Heart right ventricle (tissue), 16 donors: ENCODE measurements at regions not wholly inside any gene's neighbourhood (a gene's known extent, or its start where the extent isn't known, plus 50 kb on each side); places are given as distances from the start of the nearest gene placed in this dataset.

ENCODE experiments used
- ATAC-seq, 8 donors: fragments of 200-7000 bp; cut with Tn5 transposase; one replicate each; pipeline ENCODE4 v1.9.1; 2020; ENCODE audit warnings: mild to moderate bottlenecking in 8 of 8, moderate library complexity in 8 of 8, moderate number of reproducible peaks in 1 of 8
- DNase-seq, 2 donors: peaks; one replicate each; pipeline ENCODE4 v3.0.0-alpha.2; 2020
- H3K27ac ChIP-seq, 10 donors: fragments of 200-600 bp; sonication (generic) in 2 of 10; one replicate each; pipeline versions ENCODE4 v1.5.0 to v1.8.0; 2020 to 2022; ENCODE audit warnings: mild to moderate bottlenecking in 3 of 10
- H3K27me3 ChIP-seq, 7 donors: fragments of 200-600 bp; one replicate each; pipeline ENCODE4 v1.8.0; 2021 to 2022; ENCODE audit warnings: mild to moderate bottlenecking in 2 of 7
- H3K36me3 ChIP-seq, 9 donors: fragments of 200-600 bp; sonication (generic) in 1 of 9; one replicate each; pipeline versions ENCODE4 v1.5.0 to v1.8.0; 2020 to 2022; ENCODE audit warnings: mild to moderate bottlenecking in 2 of 9
- H3K4me1 ChIP-seq, 9 donors: fragments of 200-600 bp; sonication (generic) in 1 of 9; one replicate each; pipeline versions ENCODE4 v1.5.0 to v1.8.0; 2020 to 2022; ENCODE audit warnings: mild to moderate bottlenecking in 4 of 9
- H3K4me3 ChIP-seq, 10 donors: fragments of 200-600 bp; sonication (generic) in 2 of 10; one replicate each; pipeline versions ENCODE4 v1.5.0 to v1.8.0; 2020 to 2022; ENCODE audit warnings: mild to moderate bottlenecking in 7 of 10, moderate library complexity in 2 of 10
- H3K9me3 ChIP-seq, 11 donors: fragments of 200-600 bp in 10 of 11; sonication (generic) in 2 of 11; one replicate each; pipeline versions ENCODE4 v1.5.0 to v1.8.0; 2013 to 2022; ENCODE audit warnings: mild to moderate bottlenecking in 2 of 11, control low read depth in 1 of 11, moderate library complexity in 1 of 11
- WGBS, 2 donors: extraction: QIAGEN DNeasy Blood & Tissue Kit; methylation state at CpG; one replicate each; pipeline ENCODE4 v1.1.7; 2013; ENCODE audit warnings: inconsistent platforms in 1 of 2; 5-methylcytosine and 5-hydroxymethylcytosine counted together
- intact Hi-C, 10 donors: fragments of 100-400 bp; cut with DNase I; formaldehyde crosslinking; loops; one replicate each; pipeline versions ENCODE4 v1.11.1 to v1.14.2; 2022
- TF ChIP-seq, protein P1 (sequence below), 9 donors: fragments of 200-600 bp; sonication (generic) in 2 of 9; IDR thresholded peaks; one replicate each; pipeline versions ENCODE4 v1.5.0 to v1.8.0; 2021 to 2022; ENCODE audit warnings: antibody characterized with exemption in 9 of 9, mild to moderate bottlenecking in 5 of 9, moderate library complexity in 1 of 9
- donor health status: Arrhythmogenic right ventricular cardiomyopathy.
- donor health status: ischemic (EF 13 %, LVEDD 7.1; RV severe dilation, severe dysfunction).
- donor health status: healthy with polysubstance abuse.
- donor health status: DM: no; HTN: yes; CAD: no.
- donor health status: DM: no; HTN: no; CAD: no.
- donor health status: ischemic (EF 25% LVEDD 6.9; RV normal size, moderate dysfunction).
- donor health status: ischemic (EF 25% LVEDD 5.7; RV mildly dilated, moderate dysfunction).
- donor health status: healthy.
- donor health status: DM: yes; HTN: yes; CAD: no.
- donor health status: Ischemic cardiomyopathy.
- donor health status: ischemic (EF 35%, LVEDD 5.7; RV mildly dilated, moderate dysfunction).
- donor health status: nonischemic (EF 11% LVEDD 7.7; RV severe dilation, severe dysfunction).
- donor health status: DM: yes; HTN: yes; CAD: no.
- donor health status: PGD.
- donor health status: ischemic (EF 29% LVEDD 5.4; RV normal size, mild dysfunction).
- donor health status: nonischemic (EF 23%, LVEDD 6.1; RV moderate dilation, normal function).

DNA sequence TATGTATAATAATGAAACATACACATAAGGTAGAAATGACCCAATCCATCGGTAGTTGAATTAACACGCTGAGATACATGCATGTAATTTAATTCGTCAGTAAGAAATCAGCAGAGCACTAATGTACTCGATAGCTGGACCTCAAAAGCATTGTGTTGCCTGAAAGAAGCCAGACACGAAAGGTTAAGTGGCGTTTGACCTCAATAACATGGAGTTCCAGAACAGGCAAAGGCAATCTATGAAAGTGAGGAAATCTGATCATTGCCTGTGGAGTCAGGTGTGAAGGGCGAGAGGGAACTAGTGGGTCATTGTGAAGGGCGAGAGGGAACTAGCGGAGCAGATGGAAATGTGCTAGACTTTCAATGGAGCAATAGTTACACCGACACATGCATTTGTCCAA lies 970.4 kb upstream of the TMEM132C start:
- WGBS, 2 donors: 52 to 58% methylated on average over 10 of the region's 10 CpGs
- H3K4me1 ChIP-seq: no peaks in the 10 kb centered on the region
- DNase-seq (no peak), ATAC-seq (no peak)
- no peaks in the 10 kb centered on the region for H3K36me3 ChIP-seq
- TF ChIP-seq, protein P1, sequence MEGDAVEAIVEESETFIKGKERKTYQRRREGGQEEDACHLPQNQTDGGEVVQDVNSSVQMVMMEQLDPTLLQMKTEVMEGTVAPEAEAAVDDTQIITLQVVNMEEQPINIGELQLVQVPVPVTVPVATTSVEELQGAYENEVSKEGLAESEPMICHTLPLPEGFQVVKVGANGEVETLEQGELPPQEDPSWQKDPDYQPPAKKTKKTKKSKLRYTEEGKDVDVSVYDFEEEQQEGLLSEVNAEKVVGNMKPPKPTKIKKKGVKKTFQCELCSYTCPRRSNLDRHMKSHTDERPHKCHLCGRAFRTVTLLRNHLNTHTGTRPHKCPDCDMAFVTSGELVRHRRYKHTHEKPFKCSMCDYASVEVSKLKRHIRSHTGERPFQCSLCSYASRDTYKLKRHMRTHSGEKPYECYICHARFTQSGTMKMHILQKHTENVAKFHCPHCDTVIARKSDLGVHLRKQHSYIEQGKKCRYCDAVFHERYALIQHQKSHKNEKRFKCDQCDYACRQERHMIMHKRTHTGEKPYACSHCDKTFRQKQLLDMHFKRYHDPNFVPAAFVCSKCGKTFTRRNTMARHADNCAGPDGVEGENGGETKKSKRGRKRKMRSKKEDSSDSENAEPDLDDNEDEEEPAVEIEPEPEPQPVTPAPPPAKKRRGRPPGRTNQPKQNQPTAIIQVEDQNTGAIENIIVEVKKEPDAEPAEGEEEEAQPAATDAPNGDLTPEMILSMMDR (IDR thresholded peaks at IDR 0.05): no peak
- H3K27ac ChIP-seq: no peak overlapping the region
- no peak overlapping the region for H3K4me3 ChIP-seq
- intact Hi-C loops: loop anchor here in 3 of 10 donors (10.0 kb wide), 2 partner anchors 182 to 192 kb away; no protein-coding TSS in a partner anchor
- H3K9me3 ChIP-seq: no peaks in the 10 kb centered on the region
- peaks cover 0 to 31% (median 7%) of the 10 kb centered on the region in 7 donors for H3K27me3 ChIP-seq

GRCh38 chr12:127297327-127297726 lies 969.6 kb upstream of the TMEM132C start:
- no peak for ATAC-seq
- Histone ChIP-seq H3K4me3 (no peak overlapping the region), H3K27ac (no peak overlapping the region), H3K4me1 (no peaks in the 10 kb centered on the region), H3K36me3 (no peaks in the 10 kb centered on the region), H3K27me3 (peaks cover 0 to 36% (median 8%) of the 10 kb centered on the region in 7 donors), H3K9me3 (no peaks in the 10 kb centered on the region)
- intact Hi-C loops: loop anchor here in 3 of 10 donors (10.0 kb wide), 2 partner anchors 183 to 193 kb away; no protein-coding TSS in a partner anchor
- no peak for DNase-seq
- WGBS, 2 donors: 69 to 77% methylated on average over 3 of the region's 3 CpGs
- TF ChIP-seq, protein P1 (IDR thresholded peaks at IDR 0.05): no peak

GRCh38 chr12:127300075-127300474 lies 966.9 kb upstream of the TMEM132C start:
- TF ChIP-seq, protein P1 (IDR thresholded peaks at IDR 0.05): no peak
- no peak overlapping the region for H3K27ac ChIP-seq
- intact Hi-C loops: no loop called here
- H3K9me3 ChIP-seq: no peaks in the 10 kb centered on the region
- peaks cover 0 to 51% (median 19%) of the 10 kb centered on the region in 7 donors for H3K27me3 ChIP-seq
- ATAC-seq (no peak), DNase-seq (no peak)
- H3K4me1 ChIP-seq: no peaks in the 10 kb centered on the region
- no peaks in the 10 kb centered on the region for H3K36me3 ChIP-seq
- H3K4me3 ChIP-seq: no peak overlapping the region
- WGBS, 2 donors: 69 to 75% methylated on average over 4 of the region's 4 CpGs

- H3K27me3 ChIP-seq: peaks cover 0 to 51% (median 21%) of the 10 kb centered on the region in 7 donors
- TF ChIP-seq, protein P1 (IDR thresholded peaks at IDR 0.05): no peak
Measured at GRCh38 chr12:127300753-127301152, 966.2 kb upstream of the TMEM132C start.

More at GRCh38 chr12:127300753-127301152, 966.2 kb upstream of the TMEM132C start:
- H3K27ac ChIP-seq: no peak overlapping the region
- DNase-seq: no peak
- H3K4me1 ChIP-seq: no peaks in the 10 kb centered on the region
- no peak overlapping the region for H3K4me3 ChIP-seq
- WGBS, 2 donors: 46 to 56% methylated on average over 3 of the region's 3 CpGs
- H3K9me3 ChIP-seq: no peaks in the 10 kb centered on the region
- no peak for ATAC-seq
- H3K36me3 ChIP-seq: no peaks in the 10 kb centered on the region
- intact Hi-C loops: no loop called here
